GM12891 (cell line): ENCODE measurements at regions not wholly inside any gene's neighbourhood (a gene's known extent, or its start where the extent isn't known, plus 50 kb on each side); places are given as distances from the start of the nearest gene placed in this dataset.

Source experiments
- PAX5 ChIP-seq: IDR thresholded peaks from 2 replicates; pipeline ENCODE4 v1.6.1; 2011; ENCODE audit warnings: low read length, moderate library complexity, mild to moderate bottlenecking; ENCODE audit not compliant: insufficient read depth, severe bottlenecking
- POLR2A ChIP-seq: IDR thresholded peaks from 2 replicates; pipeline ENCODE4 v1.6.1; 2011; ENCODE audit warnings: low read depth, low read length, control low read depth
- POLR2AphosphoS5 ChIP-seq: IDR thresholded peaks from 2 replicates; pipeline ENCODE4 v1.6.1; 2011; ENCODE audit warnings: low read depth, low read length, control low read depth
- POU2F2 ChIP-seq: IDR thresholded peaks from 2 replicates; pipeline ENCODE4 v1.6.1; 2011; ENCODE audit warnings: low read depth, mild to moderate bottlenecking, control low read depth, low read length, moderate library complexity
- SPI1 ChIP-seq: IDR thresholded peaks from 2 replicates; pipeline ENCODE4 v1.6.1; 2011; ENCODE audit warnings: low read depth, low read length, control low read depth
- TAF1 ChIP-seq: IDR thresholded peaks from 2 replicates; pipeline ENCODE4 v1.6.1; 2011; ENCODE audit warnings: low read depth, low read length, control low read depth

DNA sequence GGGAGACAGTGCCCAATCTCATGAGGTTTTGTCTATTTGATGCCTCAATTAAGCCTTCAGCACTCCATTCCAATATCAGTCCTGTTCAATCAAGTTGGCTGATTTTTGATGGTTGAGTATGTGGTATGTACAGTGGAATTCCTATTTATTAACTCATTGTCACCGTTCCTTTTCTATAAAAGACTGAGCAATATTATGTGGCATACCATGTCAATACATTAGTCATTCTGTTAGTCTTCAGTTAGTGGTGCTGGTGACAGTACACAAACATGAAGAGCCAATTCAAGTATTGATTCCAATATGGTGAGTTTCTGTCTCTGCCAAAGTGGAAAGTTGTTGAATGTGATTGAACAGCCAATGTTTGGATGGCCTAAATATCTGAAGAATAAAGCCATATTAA is 1343.9 kb downstream of the SUCLG1 start:
- TF ChIP-seq PAX5 (no peak), POLR2AphosphoS5 (no peak), POLR2A (no peak), TAF1 (no peak), SPI1 (no peak), POU2F2 (no peak)
